Loucy (cell line): ENCODE measurements at regions not wholly inside any gene's neighbourhood (a gene's known extent, or its start where the extent isn't known, plus 50 kb on each side); places are given as distances from the start of the nearest gene placed in this dataset.

Experiments
- H2AFZ ChIP-seq: fragments of 200-600 bp; sonication (generic); 2 replicates; pipeline ENCODE4 v1.6.0; 2016; ENCODE audit warnings: antibody characterized with exemption, mild to moderate bottlenecking, low read length, moderate library complexity
- H3F3A ChIP-seq: fragments of 200-600 bp; 2 replicates; pipeline ENCODE4 v1.6.0; 2016; ENCODE audit warnings: antibody characterized with exemption, low read depth, mild to moderate bottlenecking
- H3K27me3 ChIP-seq: fragments of 200-600 bp; sonication (generic); 2 replicates; pipeline ENCODE4 v1.6.1; 2014; ENCODE audit warnings: low read length, mild to moderate bottlenecking; ENCODE audit not compliant: insufficient read depth, poor library complexity, severe bottlenecking
- H3K36me3 ChIP-seq: fragments of 200-600 bp; sonication (generic); 2 replicates; pipeline ENCODE4 v1.6.1; 2016; ENCODE audit warnings: low read length; ENCODE audit not compliant: insufficient read depth
- H3K4me1 ChIP-seq: fragments of 200-600 bp; sonication (generic); 2 replicates; pipeline ENCODE4 v1.5.1; 2014; ENCODE audit warnings: low read length, mild to moderate bottlenecking; ENCODE audit not compliant: insufficient read depth, poor library complexity, severe bottlenecking
- H3K4me2 ChIP-seq: fragments of 200-600 bp; sonication (generic); 2 replicates; pipeline ENCODE4 v1.6.0; 2014; ENCODE audit warnings: antibody characterized with exemption, low read length, low read depth, mild to moderate bottlenecking; ENCODE audit not compliant: poor library complexity, severe bottlenecking
- H3K4me3 ChIP-seq: fragments of 200-600 bp; sonication (generic); 2 replicates; pipeline ENCODE4 v1.5.1; 2014; ENCODE audit warnings: low read length, mild to moderate bottlenecking, mixed read lengths; ENCODE audit not compliant: poor library complexity, severe bottlenecking
- H3K79me2 ChIP-seq: fragments of 200-600 bp; sonication (generic); 2 replicates; pipeline ENCODE4 v1.6.1; 2014; ENCODE audit warnings: low read length; ENCODE audit not compliant: insufficient read depth
- H3K9ac ChIP-seq: fragments of 200-600 bp; sonication (generic); 2 replicates; pipeline ENCODE4 v1.6.0; 2014; ENCODE audit warnings: mild to moderate bottlenecking, low read depth, low read length, moderate library complexity; ENCODE audit not compliant: poor library complexity, severe bottlenecking
- H3K9me2 ChIP-seq: fragments of 200-600 bp; sonication (generic); replicated peaks from 2 replicates; pipeline ENCODE4 v1.6.1; 2016; ENCODE audit warnings: low read depth, low read length, mixed read lengths
- H3K9me3 ChIP-seq: fragments of 200-600 bp; sonication (generic); 2 replicates; pipeline ENCODE4 v1.6.1; 2014; ENCODE audit warnings: mild to moderate bottlenecking, antibody characterized with exemption, low read length, low read depth; ENCODE audit not compliant: insufficient read depth
- H4K20me1 ChIP-seq: fragments of 200-600 bp; sonication (generic); 2 replicates; pipeline ENCODE4 v1.6.0; 2014; ENCODE audit warnings: antibody characterized with exemption, low read length, mild to moderate bottlenecking; ENCODE audit not compliant: insufficient read depth, poor library complexity, severe bottlenecking
- CTCF ChIP-seq: fragments of 200-600 bp; sonication (generic); conservative IDR thresholded peaks from 2 replicates; pipeline ENCODE4 v1.5.1; 2014; ENCODE audit warnings: mild to moderate bottlenecking, antibody characterized with exemption, low read length
- EZH2phosphoT487 ChIP-seq: fragments of 200-600 bp; IDR thresholded peaks from 2 replicates; pipeline ENCODE4 v1.6.1; 2018; ENCODE audit warnings: antibody characterized with exemption, mild to moderate bottlenecking, moderate library complexity, borderline replicate concordance

DNA sequence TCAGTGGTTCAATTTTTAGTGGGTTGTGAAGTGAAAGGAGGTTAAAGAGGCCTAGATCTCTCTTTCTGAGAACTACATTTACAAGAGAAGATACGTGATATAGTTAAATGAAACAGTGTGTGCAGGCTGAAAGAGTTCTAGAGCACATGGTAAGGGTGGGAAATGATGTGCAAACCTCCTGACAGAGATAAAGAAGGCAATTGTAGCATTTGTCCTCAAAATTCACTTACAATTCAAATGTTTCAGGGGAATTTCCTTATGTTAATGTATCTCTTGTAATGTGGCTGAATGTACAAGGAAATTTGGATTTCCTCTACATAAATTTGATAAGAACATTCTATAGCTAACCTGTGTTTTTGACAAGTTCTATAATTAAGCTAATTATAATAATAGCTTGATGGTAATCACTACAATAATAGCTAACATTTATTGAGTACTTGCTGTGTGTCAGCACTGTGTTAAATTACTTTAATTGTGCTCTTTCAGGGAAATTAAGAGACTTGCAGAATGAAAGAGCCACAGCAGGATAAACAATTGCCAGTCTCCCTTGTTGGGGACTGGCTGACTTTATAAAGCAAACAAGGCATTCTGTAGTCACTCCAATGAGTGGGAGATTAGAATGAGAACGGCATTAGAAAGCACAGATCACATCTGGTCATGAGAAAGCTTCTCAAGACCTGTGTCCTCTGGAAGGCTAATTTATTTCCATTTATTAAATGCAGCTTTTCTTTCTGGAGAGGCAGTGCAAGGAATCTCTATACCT is 139.7 kb upstream of the TMEM72 start:
- TF ChIP-seq CTCF (no peak), EZH2phosphoT487 (no peak)
- Histone ChIP-seq H3F3A (no peaks in the 10 kb centered on the region), H3K4me1 (no peaks in the 10 kb centered on the region), H3K9ac (no peak overlapping the region), H4K20me1 (no peaks in the 10 kb centered on the region), H2AFZ (no peak overlapping the region), H3K9me3 (no peaks in the 10 kb centered on the region), H3K4me3 (no peak overlapping the region), H3K9me2 (no peaks in the 10 kb centered on the region), H3K27me3 (no peaks in the 10 kb centered on the region), H3K79me2 (no peaks in the 10 kb centered on the region), H3K4me2 (no peak overlapping the region), H3K36me3 (no peaks in the 10 kb centered on the region)

- H3K4me2 ChIP-seq: no peak overlapping the region
- H3K9me2 ChIP-seq: no peaks in the 10 kb centered on the region
- H3K79me2 ChIP-seq: no peaks in the 10 kb centered on the region
- no peaks in the 10 kb centered on the region for H3F3A ChIP-seq
- H3K9ac ChIP-seq: no peak overlapping the region
- no peaks in the 10 kb centered on the region for H3K36me3 ChIP-seq
- no peaks in the 10 kb centered on the region for H3K9me3 ChIP-seq
- H3K4me3 ChIP-seq: no peak overlapping the region
- no peak overlapping the region for H2AFZ ChIP-seq
- TF ChIP-seq EZH2phosphoT487 (no peak), CTCF (no peak)
- H3K4me1 ChIP-seq: no peaks in the 10 kb centered on the region
- H4K20me1 ChIP-seq: no peaks in the 10 kb centered on the region
- no peaks in the 10 kb centered on the region for H3K27me3 ChIP-seq
Measured at GRCh38 chr10:44773565-44773964, 137.6 kb upstream of the TMEM72 start.

DNA sequence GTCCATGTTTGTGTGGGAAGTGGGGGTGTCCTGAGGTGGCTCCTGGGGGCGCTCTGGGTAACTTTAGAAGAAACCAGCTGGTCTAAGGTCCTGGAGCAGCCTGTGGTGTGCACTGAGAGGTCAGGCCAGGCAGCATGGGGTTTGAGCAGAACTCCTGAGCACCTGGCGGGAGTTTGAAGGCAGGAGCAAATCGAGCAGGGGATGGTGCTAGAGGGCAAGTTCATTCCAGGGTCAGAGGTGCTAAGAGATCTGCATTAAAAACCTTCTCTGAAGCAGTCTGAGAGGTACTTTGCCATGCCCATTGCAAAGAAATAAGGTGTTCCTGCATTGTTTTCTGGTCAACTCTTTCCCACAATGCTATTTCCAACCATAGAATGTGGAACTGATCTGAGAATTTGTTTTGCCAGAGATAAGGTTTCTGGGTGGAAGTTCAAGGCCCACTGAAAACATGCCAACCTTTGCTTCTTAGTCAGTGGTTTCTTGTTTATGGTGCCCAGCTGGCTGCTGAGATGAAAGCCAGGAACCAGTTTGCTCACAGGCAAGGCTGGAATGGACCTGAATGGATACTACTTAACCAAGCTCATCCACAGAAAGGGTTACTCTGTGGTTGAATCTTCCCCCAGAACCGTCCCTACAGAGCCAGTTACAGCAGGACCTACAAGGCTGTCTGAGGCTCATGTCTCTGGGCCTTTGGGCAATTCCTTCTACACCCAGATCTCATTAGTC is 136.3 kb upstream of the TMEM72 start:
- no peaks in the 10 kb centered on the region for H3F3A ChIP-seq
- H3K4me2 ChIP-seq: no peak overlapping the region
- H3K4me3 ChIP-seq: no peak overlapping the region
- H3K36me3 ChIP-seq: no peaks in the 10 kb centered on the region
- no peak overlapping the region for H3K9ac ChIP-seq
- H3K9me3 ChIP-seq: no peaks in the 10 kb centered on the region
- H3K4me1 ChIP-seq: no peaks in the 10 kb centered on the region
- no peaks in the 10 kb centered on the region for H3K79me2 ChIP-seq
- H2AFZ ChIP-seq: no peak overlapping the region
- TF ChIP-seq CTCF (no peak), EZH2phosphoT487 (no peak)
- H3K27me3 ChIP-seq: no peaks in the 10 kb centered on the region
- H3K9me2 ChIP-seq: no peaks in the 10 kb centered on the region
- H4K20me1 ChIP-seq: no peaks in the 10 kb centered on the region
